ENCODE measurements at regions not wholly inside any gene's neighbourhood (a gene's known extent, or its start where the extent isn't known, plus 50 kb on each side); places are given as distances from the start of the nearest gene placed in this dataset.
"Not testable (repeated sequence)": the region's sequence is repeated elsewhere in the genome, so short reads cannot be mapped to it uniquely, and the experiment has no call there.

- TF ChIP-seq CTCF (IDR thresholded peaks at IDR 0.05; ENCODE audit: unreplicated experiment), result no peak
- H3K9me3 Mint-ChIP-seq (ENCODE audit: unreplicated experiment), result no peaks in the 10 kb centered on the region
- H3K27me3 Mint-ChIP-seq (ENCODE audit: unreplicated experiment), result peaks cover 4% of the 10 kb centered on the region
- H3K4me1 Mint-ChIP-seq (ENCODE audit: unreplicated experiment), result peaks cover 6% of the 10 kb centered on the region
- H3K36me3 Mint-ChIP-seq (ENCODE audit: low read depth, unreplicated experiment), result no peaks in the 10 kb centered on the region
- no peak for DNase-seq (ENCODE audit: low spot score)
- H3K27ac Mint-ChIP-seq (ENCODE audit: unreplicated experiment), result no peak overlapping the region
- H3K4me3 Mint-ChIP-seq (ENCODE audit: unreplicated experiment), result no peak overlapping the region
Measured at GRCh38 chr10:30683496-30683895, 53.9 kb upstream of the LYZL2 start.

GRCh38 chr10:30682377-30683199 lies 53.0 kb upstream of the LYZL2 start:
- H3K27ac Mint-ChIP-seq (ENCODE audit: unreplicated experiment); H3K4me3 Mint-ChIP-seq (ENCODE audit: unreplicated experiment); DNase-seq (ENCODE audit: low spot score); H3K36me3 Mint-ChIP-seq (ENCODE audit: low read depth, unreplicated experiment); H3K4me1 Mint-ChIP-seq (ENCODE audit: unreplicated experiment); H3K9me3 Mint-ChIP-seq (ENCODE audit: unreplicated experiment); H3K27me3 Mint-ChIP-seq (ENCODE audit: unreplicated experiment): not testable (repeated sequence)

GRCh38 chr10:30680908-30681307 lies 51.4 kb upstream of the LYZL2 start:
- Mint-ChIP-seq H3K4me3 (ENCODE audit: unreplicated experiment) (no peak overlapping the region), H3K36me3 (ENCODE audit: low read depth, unreplicated experiment) (no peaks in the 10 kb centered on the region), H3K27me3 (ENCODE audit: unreplicated experiment) (peaks cover 4% of the 10 kb centered on the region), H3K4me1 (ENCODE audit: unreplicated experiment) (no peaks in the 10 kb centered on the region), H3K9me3 (ENCODE audit: unreplicated experiment) (no peaks in the 10 kb centered on the region), H3K27ac (ENCODE audit: unreplicated experiment) (no peak overlapping the region)
- no peak for TF ChIP-seq CTCF (IDR thresholded peaks at IDR 0.05; ENCODE audit: unreplicated experiment)
- no peak for DNase-seq (ENCODE audit: low spot score)

All from endothelial cell (in vitro differentiated cells).